Transverse colon (tissue), 4 donors: ENCODE measurements at regions not wholly inside any gene's neighbourhood (a gene's known extent, or its start where the extent isn't known, plus 50 kb on each side); places are given as distances from the start of the nearest gene placed in this dataset.

ENCODE experiments used
- DNase-seq: peaks from one replicate; pipeline ENCODE4 v3.0.0-alpha.2; 2019
- H3K27ac ChIP-seq, 4 donors: fragments of 200-600 bp; sonication (generic); 2 replicates each; pipeline ENCODE4 v1.5.1; 2016 to 2018; ENCODE audit warnings: inconsistent platforms in 4 of 4
- H3K27me3 ChIP-seq: fragments of 200-600 bp; sonication (generic); 2 replicates; pipeline ENCODE4 v1.5.1; 2017; ENCODE audit warnings: inconsistent platforms
- H3K36me3 ChIP-seq, 4 donors: fragments of 200-600 bp; sonication (generic); 2 replicates each; pipeline ENCODE4 v1.5.1; 2017 to 2019; ENCODE audit warnings: inconsistent platforms in 4 of 4
- H3K4me1 ChIP-seq, 4 donors: fragments of 200-600 bp; sonication (generic); 2 replicates each; pipeline ENCODE4 v1.5.1; 2017 to 2020; ENCODE audit warnings: inconsistent platforms in 4 of 4
- H3K4me3 ChIP-seq, 4 donors: fragments of 200-600 bp; sonication (generic); 1 replicate in 1 of 4; 2 replicates in 3 of 4; pipeline versions ENCODE4 v1.5.1 to v1.6.1; 2017 to 2019; ENCODE audit warnings: inconsistent platforms in 4 of 4
- H3K9me3 ChIP-seq, 2 donors: fragments of 200-600 bp; sonication (generic); 2 replicates each; pipeline ENCODE4 v1.5.1; 2017 to 2019; ENCODE audit warnings: inconsistent platforms in 2 of 2
- EP300 ChIP-seq: sonication (generic); formaldehyde crosslinking; IDR thresholded peaks from one replicate; pipeline ENCODE4 v1.6.1; 2017; ENCODE audit warnings: antibody characterized with exemption, low read depth
- POLR2A ChIP-seq: fragments of 450-650 bp; IDR thresholded peaks from one replicate; pipeline ENCODE4 v1.6.1; 2016; ENCODE audit warnings: antibody characterized with exemption, mild to moderate bottlenecking, moderate library complexity
- POLR2AphosphoS5 ChIP-seq, 3 donors: sonication (generic); formaldehyde crosslinking; IDR thresholded peaks; one replicate each; pipeline ENCODE4 v1.6.1; 2016; ENCODE audit warnings: antibody characterized with exemption in 3 of 3
- WGBS, 2 donors: methylation state at CpG; one replicate each; pipeline ENCODE4 v1.1.5; 2018; ENCODE audit warnings: low coverage in 1 of 2; 5-methylcytosine and 5-hydroxymethylcytosine counted together
- in situ Hi-C, 4 donors: fragments of 200-750 bp; cut with MboI; loops; one replicate each; pipeline versions ENCODE4 v1.15.0 to v1.15.1; 2017; ENCODE audit warnings: low sequenced_read_pairs in 3 of 4, low pct_ligation_motif_present in 1 of 4, low pct_unique_long_range_greater_than_20kb in 1 of 4
- intact Hi-C: fragments of 100-400 bp; cut with DNase I; formaldehyde crosslinking; loops from one replicate; pipeline ENCODE4 v1.15.1; 2023; ENCODE audit warnings: low total_unique reads
- TF ChIP-seq, protein P1 (sequence below), 5 experiments: fragments of 200-600 bp in 3 of 5; fragments of 450-650 bp in 2 of 5; sonication (generic) in 3 of 5; IDR thresholded peaks; 1 replicate in 2 of 5; 2 replicates in 3 of 5; pipeline ENCODE4 v1.5.1; 2016 to 2017; ENCODE audit warnings: antibody characterized with exemption in 5 of 5, inconsistent platforms in 3 of 5, mild to moderate bottlenecking in 2 of 5, moderate library complexity in 1 of 5

DNA sequence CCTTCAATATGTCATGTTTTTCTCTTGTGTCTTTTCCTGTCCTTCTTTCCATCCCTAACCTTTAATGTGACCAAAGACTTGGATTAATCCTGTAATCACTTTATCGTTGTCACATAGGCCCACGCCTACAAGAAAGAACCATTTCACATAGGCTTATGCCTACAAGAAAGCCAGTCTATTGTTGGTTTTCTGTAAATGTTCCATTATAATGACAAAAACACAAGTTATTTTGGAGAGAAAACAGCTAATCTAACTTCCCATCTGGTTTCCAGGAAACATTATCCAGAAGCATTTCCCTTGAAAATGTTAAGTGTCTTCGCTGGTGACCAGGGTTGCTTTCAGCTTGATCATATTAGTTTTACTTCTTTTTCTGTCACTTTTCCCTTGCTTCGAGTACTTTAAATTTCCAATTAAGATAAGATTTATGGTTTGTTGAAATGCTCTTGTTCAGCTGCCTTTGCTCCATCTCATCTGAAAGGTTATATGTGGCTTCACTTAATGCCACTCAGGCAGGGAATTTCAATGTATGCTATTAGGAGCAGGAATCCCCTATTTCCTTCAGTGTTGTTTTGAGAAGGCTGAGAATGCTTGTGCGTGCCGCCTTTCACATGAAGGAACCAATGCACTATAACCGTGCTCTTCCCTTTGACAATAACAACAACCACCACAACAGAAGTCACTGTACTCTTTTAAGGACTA lies 708.2 kb downstream of the EFNB2 start:
- Histone ChIP-seq H3K4me1 (no peaks in the 10 kb centered on the region), H3K36me3 (no peaks in the 10 kb centered on the region), H3K4me3 (no peak overlapping the region), H3K27ac (no peak overlapping the region), H3K27me3 (no peaks in the 10 kb centered on the region), H3K9me3 (no peaks in the 10 kb centered on the region)
- intact Hi-C loops = no loop called here
- in situ Hi-C loops = no loop called here
- TF ChIP-seq POLR2A = no peak
- TF ChIP-seq, protein P1, sequence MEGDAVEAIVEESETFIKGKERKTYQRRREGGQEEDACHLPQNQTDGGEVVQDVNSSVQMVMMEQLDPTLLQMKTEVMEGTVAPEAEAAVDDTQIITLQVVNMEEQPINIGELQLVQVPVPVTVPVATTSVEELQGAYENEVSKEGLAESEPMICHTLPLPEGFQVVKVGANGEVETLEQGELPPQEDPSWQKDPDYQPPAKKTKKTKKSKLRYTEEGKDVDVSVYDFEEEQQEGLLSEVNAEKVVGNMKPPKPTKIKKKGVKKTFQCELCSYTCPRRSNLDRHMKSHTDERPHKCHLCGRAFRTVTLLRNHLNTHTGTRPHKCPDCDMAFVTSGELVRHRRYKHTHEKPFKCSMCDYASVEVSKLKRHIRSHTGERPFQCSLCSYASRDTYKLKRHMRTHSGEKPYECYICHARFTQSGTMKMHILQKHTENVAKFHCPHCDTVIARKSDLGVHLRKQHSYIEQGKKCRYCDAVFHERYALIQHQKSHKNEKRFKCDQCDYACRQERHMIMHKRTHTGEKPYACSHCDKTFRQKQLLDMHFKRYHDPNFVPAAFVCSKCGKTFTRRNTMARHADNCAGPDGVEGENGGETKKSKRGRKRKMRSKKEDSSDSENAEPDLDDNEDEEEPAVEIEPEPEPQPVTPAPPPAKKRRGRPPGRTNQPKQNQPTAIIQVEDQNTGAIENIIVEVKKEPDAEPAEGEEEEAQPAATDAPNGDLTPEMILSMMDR (IDR thresholded peaks at IDR 0.05) = no peak
- no peak for TF ChIP-seq POLR2AphosphoS5 (IDR thresholded peaks at IDR 0.05)
- no peak for TF ChIP-seq EP300
- DNase-seq = no peak
- WGBS, 2 donors = 74 to 79% methylated on average over 7 of the region's 7 CpGs

DNA sequence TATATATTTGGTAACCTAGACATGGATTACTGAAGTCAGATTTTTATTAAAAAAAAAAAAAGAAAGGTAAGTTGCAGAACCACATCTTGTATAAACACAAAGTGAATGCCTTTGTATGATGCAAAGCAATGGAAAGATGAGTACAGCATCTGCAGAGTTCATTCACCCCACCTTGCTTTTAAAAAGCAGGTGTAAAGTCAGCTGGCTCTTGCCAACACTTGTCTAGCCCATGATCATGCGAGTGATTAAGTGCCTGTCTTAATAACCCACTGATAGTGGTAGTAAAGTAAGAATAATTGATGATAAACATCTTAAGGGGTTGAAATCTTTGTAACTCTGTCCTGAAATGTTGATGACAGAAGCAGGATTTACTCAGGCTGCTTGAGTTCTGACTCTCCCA lies 710.4 kb downstream of the EFNB2 start:
- no peak for TF ChIP-seq EP300
- no peak for TF ChIP-seq POLR2A
- TF ChIP-seq, protein P1 (IDR thresholded peaks at IDR 0.05) = no peak
- Histone ChIP-seq H3K27me3 (no peaks in the 10 kb centered on the region), H3K4me3 (no peak overlapping the region), H3K9me3 (no peaks in the 10 kb centered on the region), H3K27ac (no peak overlapping the region), H3K4me1 (no peaks in the 10 kb centered on the region), H3K36me3 (no peaks in the 10 kb centered on the region)
- no peak for DNase-seq
- in situ Hi-C loops (no loop called here), intact Hi-C loops (no loop called here)
- WGBS, 2 donors = 80 to 89% methylated on average over 1 of the region's 1 CpG

DNA sequence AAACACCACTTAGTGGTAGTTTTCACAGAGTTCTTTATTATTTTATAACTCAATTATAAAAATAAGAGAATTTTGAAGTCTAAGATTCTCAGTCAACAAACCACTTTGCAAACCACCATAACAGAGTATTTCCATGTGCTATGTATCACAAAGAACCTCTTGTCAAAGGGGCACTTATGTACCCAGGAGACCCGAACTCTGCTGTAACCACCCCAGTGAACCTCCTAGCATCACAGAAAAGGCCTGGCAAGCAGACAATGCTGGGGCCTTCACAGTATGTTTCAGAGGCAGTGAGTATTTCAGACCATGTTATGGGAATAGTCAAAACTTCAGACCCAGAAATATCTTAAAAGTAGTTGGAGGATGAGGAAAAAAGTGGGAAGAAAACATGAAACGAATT lies 714.1 kb downstream of the EFNB2 start:
- Histone ChIP-seq H3K36me3 (no peaks in the 10 kb centered on the region), H3K27ac (no peak overlapping the region), H3K4me1 (no peaks in the 10 kb centered on the region), H3K27me3 (no peaks in the 10 kb centered on the region), H3K4me3 (no peak overlapping the region), H3K9me3 (no peaks in the 10 kb centered on the region)
- intact Hi-C loops (no loop called here), in situ Hi-C loops (no loop called here)
- TF ChIP-seq POLR2A (no peak), POLR2AphosphoS5 (IDR thresholded peaks at IDR 0.05) (no peak), EP300 (no peak)
- TF ChIP-seq, protein P1 (IDR thresholded peaks at IDR 0.05) = no peak
- 77 to 83% methylated on average over 1 to 2 of the region's 2 CpGs for WGBS, 2 donors
- no peak for DNase-seq

DNA sequence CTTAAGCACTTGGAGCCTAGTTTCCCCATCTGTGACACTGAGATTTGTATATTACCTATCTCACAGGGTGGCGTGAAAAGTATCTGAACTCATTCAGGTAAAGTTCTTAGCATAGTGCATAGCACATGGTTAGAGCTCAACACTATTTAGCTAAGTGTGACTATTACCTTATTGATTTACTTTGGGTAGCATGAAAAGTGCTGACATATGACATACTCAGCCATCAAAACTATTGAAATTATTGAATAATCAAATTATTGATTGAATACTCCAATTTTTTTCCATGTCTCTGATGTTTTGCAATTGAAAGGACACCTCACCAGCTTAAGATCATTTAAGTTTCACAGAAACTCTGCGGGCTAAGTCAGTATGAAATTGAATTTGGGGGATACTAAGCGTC lies 715.0 kb downstream of the EFNB2 start:
- DNase-seq = no peak
- no peak for TF ChIP-seq EP300
- TF ChIP-seq, protein P1 (IDR thresholded peaks at IDR 0.05) = no peak
- no peak for TF ChIP-seq POLR2AphosphoS5 (IDR thresholded peaks at IDR 0.05)
- no peak for TF ChIP-seq POLR2A
- no peaks in the 10 kb centered on the region for H3K4me1 ChIP-seq
- H3K9me3 ChIP-seq = no peaks in the 10 kb centered on the region
- no peak overlapping the region for H3K4me3 ChIP-seq
- intact Hi-C loops (no loop called here), in situ Hi-C loops (no loop called here)
- 61 to 89% methylated on average over 3 of the region's 3 CpGs for WGBS, 2 donors
- no peaks in the 10 kb centered on the region for H3K36me3 ChIP-seq
- no peaks in the 10 kb centered on the region for H3K27me3 ChIP-seq
- H3K27ac ChIP-seq = no peak overlapping the region
